PC-9 (cell line): ENCODE measurements at regions not wholly inside any gene's neighbourhood (a gene's known extent, or its start where the extent isn't known, plus 50 kb on each side); places are given as distances from the start of the nearest gene placed in this dataset.

Experiments used
- BruUV-seq: library from RNA; stranded (reverse); fragments of 400-500 nt; replicated peaks from 2 replicates; lab custom pipeline; 2021; lab: Mats Ljungman, UMichigan
- CTCF ChIA-PET: fragments of 300-600 bp; sonication (Branson Sonifier 250); formaldehyde crosslinking; loops from one replicate; lab custom pipeline; 2022; ENCODE audit warnings: antibody characterized with exemption; lab: Charles Lee
- POLR2A ChIA-PET: fragments of 300-600 bp; sonication (Branson Sonifier 250); formaldehyde crosslinking; loops from one replicate; lab custom pipeline; 2022; ENCODE audit warnings: antibody characterized with exemption; ENCODE audit not compliant: unreplicated experiment; lab: Charles Lee
- DNase-seq, 2 experiments: peaks; one replicate each; pipeline versions ENCODE4 v3.0.0 to v3.0.0-alpha.2; 2015 to 2022; ENCODE audit warnings: mixed read lengths in 1 of 2
- H2AFZ ChIP-seq: fragments of 200-600 bp; sonication (generic); 2 replicates; pipeline ENCODE4 v1.8.1; 2017; ENCODE audit warnings: antibody characterized with exemption
- H3F3A ChIP-seq: fragments of 200-600 bp; sonication (generic); 2 replicates; pipeline ENCODE4 v1.8.1; 2017; ENCODE audit warnings: antibody characterized with exemption, mild to moderate bottlenecking, low read depth; ENCODE audit not compliant: insufficient read depth
- H3K27ac ChIP-seq: fragments of 200-600 bp; sonication (generic); 2 replicates; pipeline ENCODE4 v1.6.1; 2016; ENCODE audit warnings: mixed run types
- H3K27me3 ChIP-seq: fragments of 200-600 bp; sonication (generic); 2 replicates; pipeline ENCODE4 v1.6.1; 2016; ENCODE audit warnings: low read depth, mixed run types; ENCODE audit not compliant: insufficient read depth
- H3K36me3 ChIP-seq: fragments of 200-600 bp; sonication (generic); 2 replicates; pipeline ENCODE4 v1.6.1; 2016; ENCODE audit warnings: low read depth, mixed run types
- H3K4me1 ChIP-seq: fragments of 200-600 bp; sonication (generic); replicated peaks from 2 replicates; pipeline ENCODE4 v1.6.1; 2016; ENCODE audit warnings: mixed run types; ENCODE audit not compliant: insufficient read depth
- H3K4me2 ChIP-seq: fragments of 200-600 bp; sonication (generic); 2 replicates; pipeline ENCODE4 v1.6.1; 2017; ENCODE audit warnings: mixed run types
- H3K4me3 ChIP-seq: fragments of 200-600 bp; sonication (generic); 2 replicates; pipeline ENCODE4 v1.6.1; 2016; ENCODE audit warnings: mixed run types
- H3K79me2 ChIP-seq: fragments of 200-600 bp; sonication (generic); 2 replicates; pipeline ENCODE4 v1.6.1; 2017; ENCODE audit warnings: low read depth, mixed run types
- H3K9me2 ChIP-seq: fragments of 200-600 bp; sonication (generic); 2 replicates; pipeline ENCODE4 v1.8.1; 2017; ENCODE audit warnings: mild to moderate bottlenecking; ENCODE audit not compliant: insufficient read depth
- H3K9me3 ChIP-seq: fragments of 200-600 bp; sonication (generic); 2 replicates; pipeline ENCODE4 v1.8.1; 2016; ENCODE audit warnings: low read depth; ENCODE audit not compliant: insufficient read depth
- H4K20me1 ChIP-seq: fragments of 200-600 bp; sonication (generic); 2 replicates; pipeline ENCODE4 v1.8.1; 2017; ENCODE audit not compliant: insufficient read depth
- EZH2 ChIP-seq: fragments of 200-600 bp; sonication (generic); IDR thresholded peaks from 2 replicates; pipeline ENCODE4 v1.8.0; 2017; ENCODE audit warnings: antibody characterized with exemption, low read depth
- intact Hi-C: fragments of 100-400 bp; cut with micrococcal nuclease; formaldehyde crosslinking; loops from one replicate; pipeline ENCODE4 v1.10.0; 2022; ENCODE audit not compliant: unreplicated experiment
- TF ChIP-seq, protein P1 (sequence below): fragments of 200-600 bp; sonication (generic); conservative IDR thresholded peaks from 2 replicates; pipeline ENCODE4 v1.6.1; 2017; ENCODE audit warnings: mixed run types, antibody characterized with exemption, mild to moderate bottlenecking, moderate library complexity

DNA sequence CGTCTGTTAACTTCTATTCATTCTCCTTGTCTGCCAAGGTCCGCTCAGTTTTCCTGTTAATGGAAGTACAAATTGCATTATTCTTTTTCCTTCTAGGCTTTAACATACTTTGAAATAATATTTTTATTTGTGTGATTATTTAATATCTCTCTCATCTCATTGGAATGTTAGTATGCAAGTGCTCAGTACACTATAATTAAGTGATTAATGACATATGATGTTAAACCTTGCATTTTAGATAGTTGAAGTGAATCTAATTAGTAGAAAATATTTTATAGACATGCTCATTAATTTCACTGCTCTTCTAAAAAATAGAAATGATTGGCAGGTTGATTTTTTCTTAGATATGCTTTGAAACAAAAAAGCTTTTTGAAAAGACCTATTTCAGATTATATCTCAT is 1079.8 kb downstream of the RAPGEF2 start:
- intact Hi-C loops = no loop called here
- TF ChIP-seq, protein P1, sequence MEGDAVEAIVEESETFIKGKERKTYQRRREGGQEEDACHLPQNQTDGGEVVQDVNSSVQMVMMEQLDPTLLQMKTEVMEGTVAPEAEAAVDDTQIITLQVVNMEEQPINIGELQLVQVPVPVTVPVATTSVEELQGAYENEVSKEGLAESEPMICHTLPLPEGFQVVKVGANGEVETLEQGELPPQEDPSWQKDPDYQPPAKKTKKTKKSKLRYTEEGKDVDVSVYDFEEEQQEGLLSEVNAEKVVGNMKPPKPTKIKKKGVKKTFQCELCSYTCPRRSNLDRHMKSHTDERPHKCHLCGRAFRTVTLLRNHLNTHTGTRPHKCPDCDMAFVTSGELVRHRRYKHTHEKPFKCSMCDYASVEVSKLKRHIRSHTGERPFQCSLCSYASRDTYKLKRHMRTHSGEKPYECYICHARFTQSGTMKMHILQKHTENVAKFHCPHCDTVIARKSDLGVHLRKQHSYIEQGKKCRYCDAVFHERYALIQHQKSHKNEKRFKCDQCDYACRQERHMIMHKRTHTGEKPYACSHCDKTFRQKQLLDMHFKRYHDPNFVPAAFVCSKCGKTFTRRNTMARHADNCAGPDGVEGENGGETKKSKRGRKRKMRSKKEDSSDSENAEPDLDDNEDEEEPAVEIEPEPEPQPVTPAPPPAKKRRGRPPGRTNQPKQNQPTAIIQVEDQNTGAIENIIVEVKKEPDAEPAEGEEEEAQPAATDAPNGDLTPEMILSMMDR = no peak
- no peak for TF ChIP-seq EZH2
- Histone ChIP-seq H2AFZ (no peak overlapping the region), H3K4me2 (no peak overlapping the region), H3K9me2 (no peaks in the 10 kb centered on the region), H3K4me3 (no peak overlapping the region), H3K9me3 (no peaks in the 10 kb centered on the region; the same call in 1 of the 2 replicates), H4K20me1 (no peaks in the 10 kb centered on the region), H3K4me1 (no peaks in the 10 kb centered on the region), H3K27me3 (no peaks in the 10 kb centered on the region), H3K79me2 (no peaks in the 10 kb centered on the region), H3K36me3 (no peaks in the 10 kb centered on the region), H3K27ac (no peak overlapping the region), H3F3A (no peaks in the 10 kb centered on the region)
- BruUV-seq = no TSS peak
- CTCF ChIA-PET = no interaction called here
- POLR2A ChIA-PET = no interaction called here
- no peak for DNase-seq

DNA sequence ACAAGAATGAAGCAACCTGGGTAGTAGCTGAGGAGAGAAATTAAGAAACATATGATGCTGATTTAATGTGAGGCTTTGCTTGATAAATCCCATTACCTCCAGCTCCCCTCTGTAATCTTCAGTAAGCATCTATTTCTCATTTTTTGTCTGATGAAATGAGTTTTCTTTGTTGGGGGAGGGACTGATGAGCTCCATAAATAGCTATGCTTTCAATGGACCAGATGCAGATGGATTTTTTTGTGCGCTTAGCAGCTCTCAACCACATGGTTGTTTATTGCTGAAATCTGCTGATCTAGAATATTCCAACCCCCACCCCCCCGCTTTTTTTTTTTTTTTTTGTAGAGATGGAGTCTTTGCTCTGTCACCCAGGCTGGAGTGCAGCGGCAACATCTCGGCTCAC is 1082.0 kb downstream of the RAPGEF2 start:
- intact Hi-C loops = no loop called here
- Histone ChIP-seq H4K20me1 (no peaks in the 10 kb centered on the region), H3K36me3 (no peaks in the 10 kb centered on the region), H2AFZ (no peak overlapping the region), H3K9me2 (no peaks in the 10 kb centered on the region), H3K79me2 (no peaks in the 10 kb centered on the region), H3K27ac (no peak overlapping the region), H3K9me3 (no peaks in the 10 kb centered on the region), H3K4me3 (no peak overlapping the region), H3F3A (no peaks in the 10 kb centered on the region), H3K27me3 (no peaks in the 10 kb centered on the region), H3K4me2 (no peak overlapping the region), H3K4me1 (no peaks in the 10 kb centered on the region)
- CTCF ChIA-PET = interaction anchor here (0.6 kb wide), 1 partner anchor 651 kb away, joined by 5 read pairs; no protein-coding TSS in a partner anchor
- TF ChIP-seq EZH2 = no peak
- TF ChIP-seq, protein P1 = no peak
- BruUV-seq = no TSS peak
- POLR2A ChIA-PET = no interaction called here
- DNase-seq = no peak

DNA sequence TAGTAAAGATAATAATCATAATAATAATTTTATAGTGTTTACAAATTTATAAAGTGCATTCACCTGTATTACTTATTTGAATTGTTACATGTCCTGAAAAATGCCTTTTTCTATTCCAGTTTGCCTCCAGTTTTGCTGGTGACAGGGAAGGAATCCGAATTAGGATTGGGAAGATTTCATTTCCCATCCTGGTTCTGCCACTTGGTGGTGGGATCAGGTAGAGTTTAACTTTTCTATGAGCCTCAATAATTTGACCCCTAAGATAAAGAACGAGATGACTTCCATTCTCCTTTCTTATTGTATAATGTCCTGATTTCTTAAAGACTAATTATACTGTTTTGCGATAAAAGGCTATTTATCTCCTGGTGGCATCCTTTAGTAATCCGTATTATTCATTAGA is 1090.9 kb downstream of the RAPGEF2 start:
- Histone ChIP-seq H3F3A (no peaks in the 10 kb centered on the region), H3K4me2 (no peak overlapping the region), H3K9me2 (no peaks in the 10 kb centered on the region), H3K9me3 (no peaks in the 10 kb centered on the region), H3K79me2 (no peaks in the 10 kb centered on the region), H2AFZ (no peak overlapping the region), H3K4me1 (no peaks in the 10 kb centered on the region), H3K4me3 (no peak overlapping the region), H3K27ac (no peak overlapping the region), H3K27me3 (no peaks in the 10 kb centered on the region), H4K20me1 (no peaks in the 10 kb centered on the region), H3K36me3 (no peaks in the 10 kb centered on the region)
- no TSS peak for BruUV-seq
- ChIA-PET POLR2A (no interaction called here), CTCF (no interaction called here)
- DNase-seq = no peak
- intact Hi-C loops = loop anchor here (5.0 kb wide), 1 partner anchor 246 kb away; no protein-coding TSS in a partner anchor
- TF ChIP-seq, protein P1 = no peak
- no peak for TF ChIP-seq EZH2
